ENCODE measurements at regions not wholly inside any gene's neighbourhood (a gene's known extent, or its start where the extent isn't known, plus 50 kb on each side); places are given as distances from the start of the nearest gene placed in this dataset.

- DNase-seq (no peak), ATAC-seq (no peak)
- intact Hi-C loops (cut with DNase I) = loop anchor here (5.0 to 10.0 kb wide), 2 partner anchors 97 to 105 kb away; partner anchors contain the start of gene HSPA2 (in 1 of the 2)
Measured at GRCh38 chr14:64639340-64639821, 64.8 kb upstream of the PLEKHG3 start.

GRCh38 chr14:64640839-64641238, 63.4 kb upstream of the PLEKHG3 start:
- ATAC-seq (no peak), DNase-seq (no peak)
- intact Hi-C loops (cut with DNase I) = no loop called here

GRCh38 chr14:64641760-64642159, 62.5 kb upstream of the PLEKHG3 start:
- ATAC-seq (no peak), DNase-seq (no peak)
- intact Hi-C loops (cut with DNase I) = no loop called here

GRCh38 chr14:64643709-64644108, 60.5 kb upstream of the PLEKHG3 start:
- no peak for DNase-seq
- intact Hi-C loops (cut with DNase I) = no loop called here
- ATAC-seq = no peak

GRCh38 chr14:64644629-64645028, 59.6 kb upstream of the PLEKHG3 start:
- no peak for DNase-seq
- intact Hi-C loops (cut with DNase I) = no loop called here
- no peak for ATAC-seq

- peak; percentile 42 to 65 for ATAC-seq
- no peak for DNase-seq
- intact Hi-C loops (cut with DNase I) = no loop called here
Measured at GRCh38 chr14:64645220-64645892, 58.9 kb upstream of the PLEKHG3 start.

- DNase-seq = no peak
- no peak for ATAC-seq
- intact Hi-C loops (cut with DNase I) = no loop called here
Measured at GRCh38 chr14:64646103-64646502, 58.1 kb upstream of the PLEKHG3 start.

- ATAC-seq (peak; percentile 21 to 73), DNase-seq (no peak)
- intact Hi-C loops (cut with DNase I) = no loop called here
Measured at GRCh38 chr14:64649383-64649998, 54.7 kb upstream of the PLEKHG3 start.

- ATAC-seq = no peak
- no peak for DNase-seq
- intact Hi-C loops (cut with DNase I) = no loop called here
Measured at GRCh38 chr14:64653900-64654245, 50.4 kb upstream of the PLEKHG3 start.

GRCh38 chr14:64654246-64654900, 49.9 kb upstream of the PLEKHG3 start:
- DNase-seq = no peak
- ATAC-seq = peak; percentile 22 to 76
- intact Hi-C loops (cut with DNase I) = no loop called here
